ENCODE measurements at regions not wholly inside any gene's neighbourhood (a gene's known extent, or its start where the extent isn't known, plus 50 kb on each side); places are given as distances from the start of the nearest gene placed in this dataset.

DNA sequence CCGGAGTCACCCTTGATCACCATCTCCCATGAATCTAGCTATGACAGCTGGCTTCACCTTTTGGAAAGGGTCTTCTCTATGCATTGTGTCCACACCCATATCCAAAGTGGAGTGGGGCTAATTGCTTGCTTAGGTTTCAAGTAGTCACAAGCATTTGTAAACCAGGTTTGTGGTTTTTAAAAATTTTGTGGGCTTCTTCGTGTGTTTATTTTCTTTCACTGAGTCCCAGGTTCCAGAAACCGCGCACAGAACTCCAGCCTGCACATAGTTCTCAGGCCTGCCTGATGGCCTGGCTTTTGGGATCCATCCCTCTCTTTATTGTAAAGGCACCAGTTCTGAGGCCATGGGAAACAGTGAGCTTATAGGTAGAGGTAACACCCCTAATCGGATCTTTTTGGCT is 70.2 kb upstream of the TLR3 start:
- Histone ChIP-seq H3K36me3 (ENCODE audit: control insufficient read depth, insufficient read depth, low read length) (no peaks in the 10 kb centered on the region), H3K4me1 (ENCODE audit: control insufficient read depth, insufficient read depth, low read length) (no peaks in the 10 kb centered on the region), H3K27me3 (ENCODE audit: control insufficient read depth, insufficient read depth, low read length) (no peaks in the 10 kb centered on the region), H3K9me3 (replicated peaks; ENCODE audit: control insufficient read depth, low read depth, low read length) (no peaks in the 10 kb centered on the region), H3K27ac (ENCODE audit: low read length) (no peak overlapping the region), H3K4me3 (ENCODE audit: low read length) (no peak overlapping the region)
- no peak for DNase-seq
- 78% methylated on average over 3 of the region's 5 CpGs for WGBS (ENCODE audit: insufficient coverage)

DNA sequence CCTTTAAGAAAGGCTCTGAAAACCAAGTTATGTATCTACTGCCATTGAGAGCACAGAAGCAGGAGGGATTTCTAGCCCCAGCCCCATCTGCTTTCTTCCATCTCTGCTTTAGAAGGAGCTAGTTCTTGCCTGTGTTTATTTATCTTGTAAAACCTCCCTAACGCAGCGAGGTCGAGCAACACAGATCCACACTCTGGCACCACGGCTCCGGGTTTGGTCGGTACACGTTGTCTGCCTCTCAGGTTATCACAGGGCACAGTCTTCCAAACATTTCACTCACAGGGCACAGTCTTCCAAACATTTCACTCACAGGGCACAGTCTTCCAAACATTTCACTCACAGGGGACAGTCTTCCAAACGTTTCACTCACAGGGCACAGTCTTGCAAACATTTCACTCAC is 69.7 kb upstream of the TLR3 start:
- Histone ChIP-seq H3K27ac (ENCODE audit: low read length) (no peak overlapping the region), H3K9me3 (replicated peaks; ENCODE audit: control insufficient read depth, low read depth, low read length) (no peaks in the 10 kb centered on the region), H3K4me3 (ENCODE audit: low read length) (no peak overlapping the region), H3K4me1 (ENCODE audit: control insufficient read depth, insufficient read depth, low read length) (no peaks in the 10 kb centered on the region), H3K36me3 (ENCODE audit: control insufficient read depth, insufficient read depth, low read length) (no peaks in the 10 kb centered on the region), H3K27me3 (ENCODE audit: control insufficient read depth, insufficient read depth, low read length) (no peaks in the 10 kb centered on the region)
- WGBS (ENCODE audit: insufficient coverage), result 56% methylated on average over 8 of the region's 8 CpGs
- DNase-seq, result no peak

DNA sequence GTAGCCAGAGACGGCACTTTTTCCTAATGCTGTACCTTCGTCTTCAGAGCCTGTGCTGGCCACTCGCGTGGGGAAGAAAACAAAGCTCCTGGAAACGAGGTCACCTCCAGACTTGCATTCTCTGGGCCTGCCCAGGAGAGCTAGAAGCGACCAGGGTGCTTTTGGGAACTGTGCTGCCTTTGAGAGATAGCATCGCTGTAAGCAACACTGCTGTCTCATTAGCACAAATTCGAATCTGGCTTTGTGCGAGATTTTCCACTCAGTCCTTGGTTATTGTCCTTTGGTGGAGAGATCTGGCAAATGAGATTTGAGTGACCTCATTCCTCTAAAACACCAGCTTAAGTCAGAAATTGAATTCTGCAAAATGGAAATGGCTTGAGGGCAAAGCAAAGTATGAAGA is 66.1 kb upstream of the TLR3 start:
- no peaks in the 10 kb centered on the region for H3K36me3 ChIP-seq (ENCODE audit: control insufficient read depth, insufficient read depth, low read length)
- H3K9me3 ChIP-seq (replicated peaks; ENCODE audit: control insufficient read depth, low read depth, low read length), result no peaks in the 10 kb centered on the region
- H3K4me3 ChIP-seq (ENCODE audit: low read length), result no peak overlapping the region
- no peak overlapping the region for H3K27ac ChIP-seq (ENCODE audit: low read length)
- DNase-seq, result no peak
- 65% methylated on average over 7 of the region's 9 CpGs for WGBS (ENCODE audit: insufficient coverage)
- no peaks in the 10 kb centered on the region for H3K4me1 ChIP-seq (ENCODE audit: control insufficient read depth, insufficient read depth, low read length)
- no peaks in the 10 kb centered on the region for H3K27me3 ChIP-seq (ENCODE audit: control insufficient read depth, insufficient read depth, low read length)

DNA sequence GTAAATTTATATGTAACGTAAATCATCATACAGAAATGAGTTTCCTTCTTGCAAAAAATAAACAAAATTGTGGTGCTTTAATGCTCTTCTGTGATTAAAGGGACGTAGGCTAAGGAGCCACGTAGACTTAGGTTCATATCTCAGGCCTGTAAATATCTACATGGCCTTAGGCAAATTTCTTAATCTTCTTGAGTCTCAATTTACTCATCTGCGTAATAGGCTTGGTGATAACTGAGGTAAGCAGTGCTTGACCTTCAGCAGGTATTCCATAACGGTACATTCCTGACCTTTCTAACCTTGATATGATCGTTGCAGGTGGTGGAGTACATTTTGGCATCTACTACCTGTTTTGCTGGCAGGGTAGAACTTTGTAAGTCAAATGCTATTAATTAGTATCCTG is 65.2 kb upstream of the TLR3 start:
- H3K27ac ChIP-seq (ENCODE audit: low read length), result no peak overlapping the region
- H3K4me1 ChIP-seq (ENCODE audit: control insufficient read depth, insufficient read depth, low read length), result no peaks in the 10 kb centered on the region
- H3K4me3 ChIP-seq (ENCODE audit: low read length), result no peak overlapping the region
- H3K27me3 ChIP-seq (ENCODE audit: control insufficient read depth, insufficient read depth, low read length), result no peaks in the 10 kb centered on the region
- no peak for DNase-seq
- WGBS (ENCODE audit: insufficient coverage), result no CpG with 5 or more reads among the region's 6 CpGs
- no peaks in the 10 kb centered on the region for H3K9me3 ChIP-seq (replicated peaks; ENCODE audit: control insufficient read depth, low read depth, low read length)
- no peaks in the 10 kb centered on the region for H3K36me3 ChIP-seq (ENCODE audit: control insufficient read depth, insufficient read depth, low read length)

DNA sequence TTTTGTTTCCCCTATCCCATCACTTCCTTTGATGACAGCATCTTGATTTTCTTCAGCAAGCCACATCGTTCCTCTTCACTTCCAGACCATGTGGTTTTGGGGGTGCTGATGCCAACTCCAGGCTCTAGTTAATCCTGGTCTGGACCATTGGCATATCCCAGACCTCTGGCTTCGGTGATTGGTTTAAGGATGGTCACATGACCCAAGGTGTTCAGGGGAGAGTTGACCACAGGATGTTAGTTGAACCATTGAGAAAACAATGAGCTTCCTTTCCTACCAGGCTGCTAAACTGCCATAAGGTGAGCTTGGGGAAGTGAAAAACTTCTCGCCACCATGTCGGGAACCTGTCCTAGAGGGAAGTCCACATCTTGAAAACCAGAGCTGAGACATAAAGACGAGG is 60.9 kb upstream of the TLR3 start:
- H3K9me3 ChIP-seq (replicated peaks; ENCODE audit: control insufficient read depth, low read depth, low read length), result no peaks in the 10 kb centered on the region
- no peak overlapping the region for H3K4me3 ChIP-seq (ENCODE audit: low read length)
- H3K27me3 ChIP-seq (ENCODE audit: control insufficient read depth, insufficient read depth, low read length), result no peaks in the 10 kb centered on the region
- H3K4me1 ChIP-seq (ENCODE audit: control insufficient read depth, insufficient read depth, low read length), result no peaks in the 10 kb centered on the region
- WGBS (ENCODE audit: insufficient coverage), result 88% methylated on average over 4 of the region's 5 CpGs
- H3K27ac ChIP-seq (ENCODE audit: low read length), result no peak overlapping the region
- DNase-seq, result no peak
- H3K36me3 ChIP-seq (ENCODE audit: control insufficient read depth, insufficient read depth, low read length), result no peaks in the 10 kb centered on the region

DNA sequence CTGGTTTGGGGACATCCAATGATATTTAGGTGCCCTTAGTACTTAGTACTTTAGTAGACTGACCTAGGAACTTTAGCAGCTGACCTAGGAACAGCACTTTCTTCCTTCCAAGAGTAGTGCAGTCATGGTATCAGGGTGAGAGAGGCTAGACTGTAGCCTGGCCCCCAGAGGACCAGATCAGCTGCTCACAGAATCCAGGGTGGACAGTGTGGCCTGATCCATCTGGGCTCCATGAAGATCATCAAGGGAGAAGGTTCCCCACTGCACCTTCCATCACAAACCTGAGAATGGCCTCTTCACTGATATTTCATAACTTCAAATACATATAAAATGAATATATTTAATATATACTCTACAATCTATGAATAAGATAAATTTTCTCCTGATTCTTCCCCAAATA is 59.0 kb upstream of the TLR3 start:
- no peaks in the 10 kb centered on the region for H3K27me3 ChIP-seq (ENCODE audit: control insufficient read depth, insufficient read depth, low read length)
- H3K4me3 ChIP-seq (ENCODE audit: low read length), result no peak overlapping the region
- DNase-seq, result no peak
- no peak overlapping the region for H3K27ac ChIP-seq (ENCODE audit: low read length)
- no peaks in the 10 kb centered on the region for H3K4me1 ChIP-seq (ENCODE audit: control insufficient read depth, insufficient read depth, low read length)
- H3K9me3 ChIP-seq (replicated peaks; ENCODE audit: control insufficient read depth, low read depth, low read length), result no peaks in the 10 kb centered on the region
- H3K36me3 ChIP-seq (ENCODE audit: control insufficient read depth, insufficient read depth, low read length), result no peaks in the 10 kb centered on the region

DNA sequence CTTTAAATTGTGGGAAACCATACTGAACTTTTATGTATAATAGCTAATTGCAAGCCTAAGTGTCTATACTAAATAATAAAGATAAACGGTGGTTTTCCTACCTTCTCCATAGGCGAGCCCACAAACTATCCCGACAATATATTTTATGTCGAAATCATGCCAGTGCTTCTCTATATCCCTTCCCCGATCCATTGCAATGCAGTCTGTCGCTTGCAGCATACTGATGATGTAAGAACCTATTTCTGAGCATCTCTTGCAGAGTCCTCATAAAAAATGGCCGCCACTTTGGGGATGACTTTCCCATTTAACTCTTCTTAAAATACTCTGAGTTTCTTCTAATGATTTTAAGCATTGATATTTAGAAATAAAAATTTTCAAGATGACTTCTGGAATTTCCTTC is 58.1 kb upstream of the TLR3 start:
- Histone ChIP-seq H3K4me1 (ENCODE audit: control insufficient read depth, insufficient read depth, low read length) (no peaks in the 10 kb centered on the region), H3K36me3 (ENCODE audit: control insufficient read depth, insufficient read depth, low read length) (no peaks in the 10 kb centered on the region), H3K4me3 (ENCODE audit: low read length) (no peak overlapping the region), H3K9me3 (replicated peaks; ENCODE audit: control insufficient read depth, low read depth, low read length) (no peaks in the 10 kb centered on the region), H3K27ac (ENCODE audit: low read length) (no peak overlapping the region), H3K27me3 (ENCODE audit: control insufficient read depth, insufficient read depth, low read length) (no peaks in the 10 kb centered on the region)
- no peak for DNase-seq
- no CpG with 5 or more reads among the region's 7 CpGs for WGBS (ENCODE audit: insufficient coverage)

DNA sequence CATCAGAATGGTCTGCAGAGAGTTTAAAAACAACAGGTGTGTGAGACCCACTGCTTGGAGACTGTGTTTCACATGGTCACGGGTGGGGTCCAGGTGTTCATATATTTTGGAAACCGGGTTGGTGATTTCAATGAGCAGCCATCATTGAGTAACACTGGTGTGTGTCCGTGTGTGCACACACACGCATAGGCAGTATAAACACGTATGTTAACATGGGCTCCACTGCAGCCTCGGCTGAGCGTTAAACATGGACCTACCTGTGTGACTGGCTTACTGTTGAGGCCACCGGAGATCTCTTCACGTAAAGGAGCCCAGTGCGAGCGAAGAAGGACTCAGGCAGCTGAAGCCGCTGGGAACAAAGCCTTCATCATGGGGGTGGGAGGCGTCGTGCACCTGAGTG is 56.9 kb upstream of the TLR3 start:
- Histone ChIP-seq H3K4me1 (ENCODE audit: control insufficient read depth, insufficient read depth, low read length) (no peaks in the 10 kb centered on the region), H3K4me3 (ENCODE audit: low read length) (no peak overlapping the region), H3K9me3 (replicated peaks; ENCODE audit: control insufficient read depth, low read depth, low read length) (no peaks in the 10 kb centered on the region), H3K27ac (ENCODE audit: low read length) (no peak overlapping the region), H3K27me3 (ENCODE audit: control insufficient read depth, insufficient read depth, low read length) (no peaks in the 10 kb centered on the region), H3K36me3 (ENCODE audit: control insufficient read depth, insufficient read depth, low read length) (no peaks in the 10 kb centered on the region)
- WGBS (ENCODE audit: insufficient coverage), result 96% methylated on average over 14 of the region's 14 CpGs
- no peak for DNase-seq

DNA sequence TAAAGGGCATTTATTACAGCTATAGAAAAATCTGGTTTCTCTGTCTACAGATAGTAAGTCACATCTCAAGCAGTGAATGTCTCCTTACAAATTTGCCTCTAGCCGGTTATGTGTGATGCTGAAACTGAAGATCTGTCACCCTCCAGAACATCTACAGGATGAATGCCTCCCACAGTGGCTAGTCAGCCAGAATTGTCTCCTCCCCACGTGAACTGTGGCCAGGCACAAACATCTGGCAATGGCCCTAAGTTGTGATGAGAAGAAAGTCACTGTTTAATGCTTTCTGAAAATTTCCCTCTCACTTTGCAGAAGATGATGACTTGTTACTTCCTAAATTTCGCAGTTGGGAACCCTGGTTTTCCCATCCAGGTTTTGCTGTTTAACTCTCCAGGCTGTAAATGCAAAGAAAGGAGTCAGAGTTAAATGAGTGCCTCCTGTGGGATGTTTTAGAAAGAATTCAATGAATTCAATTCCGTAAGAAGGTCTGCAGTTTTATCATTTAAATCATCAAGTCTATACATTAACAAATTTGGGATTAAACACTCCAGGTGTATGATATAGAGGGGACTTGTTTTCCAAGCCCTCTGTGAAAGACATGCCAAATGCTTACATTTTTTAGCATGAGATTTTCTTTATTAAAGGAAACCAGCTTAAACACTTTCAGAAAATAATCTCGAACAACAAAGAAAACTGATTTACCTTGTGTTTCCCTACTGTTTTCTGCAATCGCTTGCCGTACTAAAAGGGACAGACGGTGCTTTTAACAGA is 55.4 kb upstream of the TLR3 start:
- no peaks in the 10 kb centered on the region for H3K36me3 ChIP-seq (ENCODE audit: control insufficient read depth, insufficient read depth, low read length)
- no peak overlapping the region for H3K4me3 ChIP-seq (ENCODE audit: low read length)
- 36% methylated on average over 3 of the region's 8 CpGs for WGBS (ENCODE audit: insufficient coverage)
- H3K4me1 ChIP-seq (ENCODE audit: control insufficient read depth, insufficient read depth, low read length), result no peaks in the 10 kb centered on the region
- peak; percentile 14 for DNase-seq
- no peaks in the 10 kb centered on the region for H3K9me3 ChIP-seq (replicated peaks; ENCODE audit: control insufficient read depth, low read depth, low read length)
- H3K27me3 ChIP-seq (ENCODE audit: control insufficient read depth, insufficient read depth, low read length), result no peaks in the 10 kb centered on the region
- H3K27ac ChIP-seq (ENCODE audit: low read length), result no peak overlapping the region

DNA sequence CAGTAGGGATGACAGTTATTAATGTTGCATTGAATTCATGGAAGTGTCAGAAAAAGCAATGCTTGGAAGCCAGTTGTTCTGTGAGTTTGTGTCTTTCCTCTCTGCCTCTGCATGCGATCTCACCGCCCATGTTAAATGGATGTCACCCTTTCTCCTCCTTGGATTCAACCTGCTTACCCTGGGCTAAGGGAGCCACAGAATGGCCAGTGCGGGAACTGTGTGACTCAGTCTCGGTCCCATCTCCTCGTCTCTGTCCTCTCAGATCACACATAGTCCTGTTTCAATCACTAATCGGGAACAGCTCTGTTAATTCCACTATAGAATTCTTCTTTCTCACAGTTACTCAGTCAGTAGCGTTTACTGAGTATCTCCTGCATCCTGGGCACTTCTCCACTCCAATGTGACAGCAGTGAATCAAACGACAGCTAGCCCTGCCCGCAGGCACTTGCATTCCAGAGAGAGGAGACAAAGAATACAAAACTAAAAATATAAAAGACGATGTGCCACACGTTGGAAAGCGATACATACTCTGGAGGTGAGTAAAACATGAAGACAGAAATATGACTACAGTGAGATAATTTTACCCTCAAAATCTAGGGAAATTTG is 53.6 kb upstream of the TLR3 start:
- 79% methylated on average over 7 of the region's 12 CpGs for WGBS (ENCODE audit: insufficient coverage)
- no peak for DNase-seq
- no peaks in the 10 kb centered on the region for H3K27me3 ChIP-seq (ENCODE audit: control insufficient read depth, insufficient read depth, low read length)
- H3K27ac ChIP-seq (ENCODE audit: low read length), result no peak overlapping the region
- no peaks in the 10 kb centered on the region for H3K36me3 ChIP-seq (ENCODE audit: control insufficient read depth, insufficient read depth, low read length)
- no peaks in the 10 kb centered on the region for H3K4me1 ChIP-seq (ENCODE audit: control insufficient read depth, insufficient read depth, low read length)
- H3K9me3 ChIP-seq (replicated peaks; ENCODE audit: control insufficient read depth, low read depth, low read length), result no peaks in the 10 kb centered on the region
- H3K4me3 ChIP-seq (ENCODE audit: low read length), result no peak overlapping the region

DNA sequence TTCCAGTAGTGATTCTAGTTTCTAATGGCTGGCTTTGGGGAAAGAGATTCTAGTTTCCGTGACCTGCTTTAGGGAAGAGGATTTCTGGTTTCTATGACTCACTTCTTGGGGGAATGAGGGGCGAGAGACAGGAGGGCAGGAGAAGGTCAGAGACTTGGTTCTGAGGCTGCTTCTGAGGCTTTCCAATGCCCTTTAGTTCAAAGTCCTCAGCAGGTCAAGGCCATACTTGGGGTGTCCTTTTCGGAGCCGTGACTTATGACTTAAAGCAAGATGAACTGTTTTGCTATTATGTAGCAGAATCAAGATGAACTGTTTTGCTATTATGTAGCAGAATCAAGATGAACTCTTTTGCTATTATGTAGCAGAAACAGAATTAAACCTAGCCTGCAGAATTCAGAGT is 52.2 kb upstream of the TLR3 start:
- H3K9me3 ChIP-seq (replicated peaks; ENCODE audit: control insufficient read depth, low read depth, low read length), result no peaks in the 10 kb centered on the region
- no peak for DNase-seq
- H3K4me1 ChIP-seq (ENCODE audit: control insufficient read depth, insufficient read depth, low read length), result peaks cover 2% of the 10 kb centered on the region
- WGBS (ENCODE audit: insufficient coverage), result 92% methylated on average over 4 of the region's 4 CpGs
- no peaks in the 10 kb centered on the region for H3K27me3 ChIP-seq (ENCODE audit: control insufficient read depth, insufficient read depth, low read length)
- H3K27ac ChIP-seq (ENCODE audit: low read length), result no peak overlapping the region
- H3K4me3 ChIP-seq (ENCODE audit: low read length), result no peak overlapping the region
- no peaks in the 10 kb centered on the region for H3K36me3 ChIP-seq (ENCODE audit: control insufficient read depth, insufficient read depth, low read length)

Measured in muscle of leg (tissue), 3 donors.